GM23338 (cell line): ENCODE measurements at regions not wholly inside any gene's neighbourhood (a gene's known extent, or its start where the extent isn't known, plus 50 kb on each side); places are given as distances from the start of the nearest gene placed in this dataset.

ENCODE experiments used
- ATAC-seq: fragments of 200-7000 bp; cut with Tn5 transposase; 3 replicates; pipeline ENCODE4 v1.9.1; 2020
- DNase-seq: peaks from one replicate; pipeline ENCODE4 v3.0.0-alpha.2; 2015; ENCODE audit warnings: low spot score
- H2AFZ ChIP-seq: fragments of 200-600 bp; sonication (generic); 2 replicates; pipeline ENCODE4 v1.8.0; 2016; ENCODE audit warnings: antibody characterized with exemption, mild to moderate bottlenecking, moderate library complexity
- H3F3A ChIP-seq: fragments of 200-600 bp; sonication (generic); replicated peaks from 2 replicates; pipeline ENCODE4 v1.8.0; 2017; ENCODE audit warnings: antibody characterized with exemption, mixed run types, low read depth
- H3K27ac ChIP-seq: fragments of 200-600 bp; sonication (generic); 2 replicates; pipeline ENCODE4 v1.6.1; 2016; ENCODE audit warnings: low read depth
- H3K27me3 ChIP-seq: fragments of 200-600 bp; sonication (generic); 2 replicates; pipeline ENCODE4 v1.8.0; 2016; ENCODE audit warnings: mild to moderate bottlenecking, mixed run types, moderate library complexity; ENCODE audit not compliant: insufficient read depth
- H3K36me3 ChIP-seq: fragments of 200-600 bp; sonication (generic); 2 replicates; pipeline ENCODE4 v1.8.0; 2016; ENCODE audit warnings: mild to moderate bottlenecking; ENCODE audit not compliant: insufficient read depth
- H3K4me1 ChIP-seq: fragments of 200-600 bp; sonication (generic); 2 replicates; pipeline ENCODE4 v1.8.0; 2016; ENCODE audit warnings: mild to moderate bottlenecking, moderate library complexity; ENCODE audit not compliant: insufficient read depth
- H3K4me2 ChIP-seq: fragments of 200-600 bp; sonication (generic); 2 replicates; pipeline ENCODE4 v1.7.1; 2017; ENCODE audit warnings: mixed run types
- H3K4me3 ChIP-seq: fragments of 200-600 bp; sonication (generic); 2 replicates; pipeline ENCODE4 v1.6.1; 2016; ENCODE audit warnings: mixed run types
- H3K79me2 ChIP-seq: fragments of 200-600 bp; sonication (generic); replicated peaks from 2 replicates; pipeline ENCODE4 v1.8.0; 2017; ENCODE audit warnings: mild to moderate bottlenecking; ENCODE audit not compliant: insufficient read depth
- H3K9me2 ChIP-seq: fragments of 200-600 bp; sonication (generic); 2 replicates; pipeline ENCODE4 v1.8.0; 2017; ENCODE audit not compliant: insufficient read depth
- H4K20me1 ChIP-seq: fragments of 200-600 bp; sonication (generic); replicated peaks from 2 replicates; pipeline ENCODE4 v1.8.0; 2017; ENCODE audit warnings: mild to moderate bottlenecking; ENCODE audit not compliant: insufficient read depth
- H3K27ac Mint-ChIP-seq: 2 replicates; pipeline ENCODE4 v1.8.0; 2020; ENCODE audit warnings: inconsistent platforms, mild to moderate bottlenecking, moderate library complexity, mixed read lengths
- H3K27me3 Mint-ChIP-seq: 3 replicates; pipeline ENCODE4 v1.8.0; 2022; ENCODE audit warnings: low read depth, mild to moderate bottlenecking, moderate library complexity, mixed read lengths, inconsistent platforms; ENCODE audit not compliant: insufficient read depth, poor library complexity
- H3K36me3 Mint-ChIP-seq: 3 replicates; pipeline ENCODE4 v1.8.0; 2021; ENCODE audit warnings: low read depth, mild to moderate bottlenecking, inconsistent platforms, moderate library complexity, mixed read lengths
- H3K4me1 Mint-ChIP-seq: 3 replicates; pipeline ENCODE4 v1.8.0; 2020; ENCODE audit warnings: mild to moderate bottlenecking, inconsistent platforms, mixed read lengths
- H3K4me3 Mint-ChIP-seq: 3 replicates; pipeline ENCODE4 v1.8.0; 2021; ENCODE audit warnings: moderate library complexity, mild to moderate bottlenecking, inconsistent platforms, mixed read lengths
- H3K9me3 Mint-ChIP-seq: 3 replicates; pipeline ENCODE4 v1.8.0; 2020; ENCODE audit warnings: moderate library complexity, mild to moderate bottlenecking, inconsistent platforms, mixed read lengths
- EZH2phosphoT487 ChIP-seq: fragments of 200-600 bp; sonication (generic); IDR thresholded peaks from one replicate; pipeline ENCODE4 v1.8.1; 2018; ENCODE audit warnings: antibody characterized with exemption; ENCODE audit not compliant: unreplicated experiment
- JUNB ChIP-seq: IDR thresholded peaks from one replicate; pipeline ENCODE4 v1.6.1; 2016; ENCODE audit warnings: antibody characterized with exemption; ENCODE audit not compliant: unreplicated experiment
- NANOG ChIP-seq: IDR thresholded peaks from 2 replicates; pipeline ENCODE4 v1.6.1; 2016; ENCODE audit warnings: antibody characterized with exemption, borderline replicate concordance
- POLR2AphosphoS5 ChIP-seq: IDR thresholded peaks from 2 replicates; pipeline ENCODE4 v1.6.1; 2016; ENCODE audit warnings: antibody characterized with exemption, low read depth
- ZNF114 ChIP-seq: fragments of 250-450 bp; sonication (Bioruptor Pico); IDR thresholded peaks from 2 replicates; pipeline ENCODE4 v1.5.0; 2020; ENCODE audit warnings: mild to moderate bottlenecking, moderate library complexity
- ZNF331 ChIP-seq: fragments of 250-450 bp; sonication (Bioruptor Pico); IDR thresholded peaks from 2 replicates; pipeline ENCODE4 v1.5.0; 2020; ENCODE audit warnings: low read depth, mild to moderate bottlenecking, moderate library complexity
- TF ChIP-seq, protein P1 (sequence below), 2 experiments: fragments of 200-600 bp in 1 of 2; sonication (generic) in 1 of 2; conservative IDR thresholded peaks; 2 replicates each; pipeline versions ENCODE4 v1.5.1 to v1.6.1; 2016 to 2017; ENCODE audit warnings: antibody characterized with exemption in 2 of 2, low read depth in 2 of 2, mild to moderate bottlenecking in 2 of 2, moderate library complexity in 1 of 2
- TF ChIP-seq, protein P2 (sequence below): IDR thresholded peaks from one replicate; pipeline ENCODE4 v1.6.1; 2018; ENCODE audit warnings: antibody characterized with exemption; ENCODE audit not compliant: unreplicated experiment
- TF ChIP-seq, protein P3 (sequence below): fragments of 250-450 bp; sonication (Bioruptor Pico); IDR thresholded peaks from 2 replicates; pipeline ENCODE4 v1.5.0; 2020; ENCODE audit warnings: mild to moderate bottlenecking, moderate library complexity
- TF ChIP-seq, protein P4 (sequence below): IDR thresholded peaks from 2 replicates; pipeline ENCODE4 v1.6.1; 2016; ENCODE audit warnings: antibody characterized with exemption

DNA sequence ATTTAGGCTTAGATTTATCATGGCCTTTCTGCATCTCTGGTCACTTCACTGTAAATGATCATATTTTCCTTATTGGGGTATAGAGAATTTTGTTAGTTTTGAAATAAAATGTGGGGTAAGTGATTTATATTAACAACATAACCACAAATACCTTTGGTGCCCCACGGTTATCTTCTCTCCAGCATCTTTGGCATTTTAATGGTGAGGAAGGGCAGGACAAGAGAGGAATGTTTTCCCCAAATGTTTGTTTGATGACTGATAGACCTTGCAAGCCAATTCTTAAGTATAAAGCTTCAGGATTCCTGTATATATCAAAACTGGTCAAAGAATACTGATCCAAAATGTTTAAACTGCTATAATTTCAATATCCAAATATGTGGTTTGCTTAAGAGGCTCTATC is 171.6 kb upstream of the SMLR1 start:
- H3K4me3 Mint-ChIP-seq = no peak overlapping the region
- no peak overlapping the region for H3K4me2 ChIP-seq
- H2AFZ ChIP-seq = no peak overlapping the region
- H3K4me3 ChIP-seq = no peak overlapping the region
- peaks cover 15% of the 10 kb centered on the region for H3K9me2 ChIP-seq
- no peaks in the 10 kb centered on the region for H3K9me3 Mint-ChIP-seq
- no peaks in the 10 kb centered on the region for H4K20me1 ChIP-seq
- ATAC-seq (no peak), DNase-seq (no peak)
- H3K27me3 ChIP-seq = no peaks in the 10 kb centered on the region
- H3K36me3 ChIP-seq = no peaks in the 10 kb centered on the region
- no peak for TF ChIP-seq POLR2AphosphoS5
- no peak for TF ChIP-seq NANOG
- TF ChIP-seq ZNF331 (CRISPR knock-in tag) = no peak
- no peaks in the 10 kb centered on the region for H3K27me3 Mint-ChIP-seq
- H3K27ac Mint-ChIP-seq = no peak overlapping the region
- H3K4me1 Mint-ChIP-seq = no peaks in the 10 kb centered on the region
- H3K79me2 ChIP-seq = no peaks in the 10 kb centered on the region
- no peaks in the 10 kb centered on the region for H3F3A ChIP-seq
- H3K27ac ChIP-seq = no peak overlapping the region
- no peaks in the 10 kb centered on the region; the same call in 2 of the 3 replicates for H3K36me3 Mint-ChIP-seq
- no peaks in the 10 kb centered on the region for H3K4me1 ChIP-seq

DNA sequence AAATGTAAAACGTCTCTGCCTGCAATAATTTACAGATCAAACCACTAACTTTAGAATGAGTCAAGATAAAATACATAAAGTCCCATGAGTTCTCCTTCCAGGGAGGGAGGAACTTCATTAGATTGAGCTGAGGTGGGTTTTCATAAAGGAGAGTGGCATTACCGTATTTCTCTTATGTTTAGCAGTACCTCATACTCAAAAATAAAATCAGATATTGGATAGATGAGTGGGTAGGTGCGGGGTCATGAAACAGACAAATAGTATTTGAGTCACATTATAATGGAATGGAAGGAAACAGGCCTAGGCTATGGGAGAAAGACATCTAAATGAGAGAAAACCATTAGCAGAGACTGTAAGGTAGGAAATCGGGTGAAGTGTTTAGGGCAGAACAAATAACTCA is 166.1 kb upstream of the SMLR1 start:
- Histone ChIP-seq H3K9me2 (no peaks in the 10 kb centered on the region), H2AFZ (peak overlapping the region; percentile 40; the same call in 1 of the 2 replicates), H3K4me2 (no peak overlapping the region), H4K20me1 (no peaks in the 10 kb centered on the region), H3K27ac (no peak overlapping the region), H3K79me2 (no peaks in the 10 kb centered on the region), H3K4me1 (no peaks in the 10 kb centered on the region), H3K36me3 (no peaks in the 10 kb centered on the region), H3F3A (no peaks in the 10 kb centered on the region), H3K27me3 (no peaks in the 10 kb centered on the region), H3K4me3 (no peak overlapping the region)
- Mint-ChIP-seq H3K4me3 (no peak overlapping the region), H3K4me1 (no peaks in the 10 kb centered on the region), H3K36me3 (no peaks in the 10 kb centered on the region), H3K9me3 (no peaks in the 10 kb centered on the region), H3K27ac (no peak overlapping the region), H3K27me3 (peaks cover 1% of the 10 kb centered on the region)
- ATAC-seq (no peak), DNase-seq (no peak)
- TF ChIP-seq, protein P1, sequence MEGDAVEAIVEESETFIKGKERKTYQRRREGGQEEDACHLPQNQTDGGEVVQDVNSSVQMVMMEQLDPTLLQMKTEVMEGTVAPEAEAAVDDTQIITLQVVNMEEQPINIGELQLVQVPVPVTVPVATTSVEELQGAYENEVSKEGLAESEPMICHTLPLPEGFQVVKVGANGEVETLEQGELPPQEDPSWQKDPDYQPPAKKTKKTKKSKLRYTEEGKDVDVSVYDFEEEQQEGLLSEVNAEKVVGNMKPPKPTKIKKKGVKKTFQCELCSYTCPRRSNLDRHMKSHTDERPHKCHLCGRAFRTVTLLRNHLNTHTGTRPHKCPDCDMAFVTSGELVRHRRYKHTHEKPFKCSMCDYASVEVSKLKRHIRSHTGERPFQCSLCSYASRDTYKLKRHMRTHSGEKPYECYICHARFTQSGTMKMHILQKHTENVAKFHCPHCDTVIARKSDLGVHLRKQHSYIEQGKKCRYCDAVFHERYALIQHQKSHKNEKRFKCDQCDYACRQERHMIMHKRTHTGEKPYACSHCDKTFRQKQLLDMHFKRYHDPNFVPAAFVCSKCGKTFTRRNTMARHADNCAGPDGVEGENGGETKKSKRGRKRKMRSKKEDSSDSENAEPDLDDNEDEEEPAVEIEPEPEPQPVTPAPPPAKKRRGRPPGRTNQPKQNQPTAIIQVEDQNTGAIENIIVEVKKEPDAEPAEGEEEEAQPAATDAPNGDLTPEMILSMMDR (conservative IDR thresholded peaks at IDR 0.05; ENCODE audit: low read depth in 2 of 2) = no peak
- TF ChIP-seq, protein P2, sequence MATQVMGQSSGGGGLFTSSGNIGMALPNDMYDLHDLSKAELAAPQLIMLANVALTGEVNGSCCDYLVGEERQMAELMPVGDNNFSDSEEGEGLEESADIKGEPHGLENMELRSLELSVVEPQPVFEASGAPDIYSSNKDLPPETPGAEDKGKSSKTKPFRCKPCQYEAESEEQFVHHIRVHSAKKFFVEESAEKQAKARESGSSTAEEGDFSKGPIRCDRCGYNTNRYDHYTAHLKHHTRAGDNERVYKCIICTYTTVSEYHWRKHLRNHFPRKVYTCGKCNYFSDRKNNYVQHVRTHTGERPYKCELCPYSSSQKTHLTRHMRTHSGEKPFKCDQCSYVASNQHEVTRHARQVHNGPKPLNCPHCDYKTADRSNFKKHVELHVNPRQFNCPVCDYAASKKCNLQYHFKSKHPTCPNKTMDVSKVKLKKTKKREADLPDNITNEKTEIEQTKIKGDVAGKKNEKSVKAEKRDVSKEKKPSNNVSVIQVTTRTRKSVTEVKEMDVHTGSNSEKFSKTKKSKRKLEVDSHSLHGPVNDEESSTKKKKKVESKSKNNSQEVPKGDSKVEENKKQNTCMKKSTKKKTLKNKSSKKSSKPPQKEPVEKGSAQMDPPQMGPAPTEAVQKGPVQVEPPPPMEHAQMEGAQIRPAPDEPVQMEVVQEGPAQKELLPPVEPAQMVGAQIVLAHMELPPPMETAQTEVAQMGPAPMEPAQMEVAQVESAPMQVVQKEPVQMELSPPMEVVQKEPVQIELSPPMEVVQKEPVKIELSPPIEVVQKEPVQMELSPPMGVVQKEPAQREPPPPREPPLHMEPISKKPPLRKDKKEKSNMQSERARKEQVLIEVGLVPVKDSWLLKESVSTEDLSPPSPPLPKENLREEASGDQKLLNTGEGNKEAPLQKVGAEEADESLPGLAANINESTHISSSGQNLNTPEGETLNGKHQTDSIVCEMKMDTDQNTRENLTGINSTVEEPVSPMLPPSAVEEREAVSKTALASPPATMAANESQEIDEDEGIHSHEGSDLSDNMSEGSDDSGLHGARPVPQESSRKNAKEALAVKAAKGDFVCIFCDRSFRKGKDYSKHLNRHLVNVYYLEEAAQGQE = no peak
- TF ChIP-seq, protein P3, sequence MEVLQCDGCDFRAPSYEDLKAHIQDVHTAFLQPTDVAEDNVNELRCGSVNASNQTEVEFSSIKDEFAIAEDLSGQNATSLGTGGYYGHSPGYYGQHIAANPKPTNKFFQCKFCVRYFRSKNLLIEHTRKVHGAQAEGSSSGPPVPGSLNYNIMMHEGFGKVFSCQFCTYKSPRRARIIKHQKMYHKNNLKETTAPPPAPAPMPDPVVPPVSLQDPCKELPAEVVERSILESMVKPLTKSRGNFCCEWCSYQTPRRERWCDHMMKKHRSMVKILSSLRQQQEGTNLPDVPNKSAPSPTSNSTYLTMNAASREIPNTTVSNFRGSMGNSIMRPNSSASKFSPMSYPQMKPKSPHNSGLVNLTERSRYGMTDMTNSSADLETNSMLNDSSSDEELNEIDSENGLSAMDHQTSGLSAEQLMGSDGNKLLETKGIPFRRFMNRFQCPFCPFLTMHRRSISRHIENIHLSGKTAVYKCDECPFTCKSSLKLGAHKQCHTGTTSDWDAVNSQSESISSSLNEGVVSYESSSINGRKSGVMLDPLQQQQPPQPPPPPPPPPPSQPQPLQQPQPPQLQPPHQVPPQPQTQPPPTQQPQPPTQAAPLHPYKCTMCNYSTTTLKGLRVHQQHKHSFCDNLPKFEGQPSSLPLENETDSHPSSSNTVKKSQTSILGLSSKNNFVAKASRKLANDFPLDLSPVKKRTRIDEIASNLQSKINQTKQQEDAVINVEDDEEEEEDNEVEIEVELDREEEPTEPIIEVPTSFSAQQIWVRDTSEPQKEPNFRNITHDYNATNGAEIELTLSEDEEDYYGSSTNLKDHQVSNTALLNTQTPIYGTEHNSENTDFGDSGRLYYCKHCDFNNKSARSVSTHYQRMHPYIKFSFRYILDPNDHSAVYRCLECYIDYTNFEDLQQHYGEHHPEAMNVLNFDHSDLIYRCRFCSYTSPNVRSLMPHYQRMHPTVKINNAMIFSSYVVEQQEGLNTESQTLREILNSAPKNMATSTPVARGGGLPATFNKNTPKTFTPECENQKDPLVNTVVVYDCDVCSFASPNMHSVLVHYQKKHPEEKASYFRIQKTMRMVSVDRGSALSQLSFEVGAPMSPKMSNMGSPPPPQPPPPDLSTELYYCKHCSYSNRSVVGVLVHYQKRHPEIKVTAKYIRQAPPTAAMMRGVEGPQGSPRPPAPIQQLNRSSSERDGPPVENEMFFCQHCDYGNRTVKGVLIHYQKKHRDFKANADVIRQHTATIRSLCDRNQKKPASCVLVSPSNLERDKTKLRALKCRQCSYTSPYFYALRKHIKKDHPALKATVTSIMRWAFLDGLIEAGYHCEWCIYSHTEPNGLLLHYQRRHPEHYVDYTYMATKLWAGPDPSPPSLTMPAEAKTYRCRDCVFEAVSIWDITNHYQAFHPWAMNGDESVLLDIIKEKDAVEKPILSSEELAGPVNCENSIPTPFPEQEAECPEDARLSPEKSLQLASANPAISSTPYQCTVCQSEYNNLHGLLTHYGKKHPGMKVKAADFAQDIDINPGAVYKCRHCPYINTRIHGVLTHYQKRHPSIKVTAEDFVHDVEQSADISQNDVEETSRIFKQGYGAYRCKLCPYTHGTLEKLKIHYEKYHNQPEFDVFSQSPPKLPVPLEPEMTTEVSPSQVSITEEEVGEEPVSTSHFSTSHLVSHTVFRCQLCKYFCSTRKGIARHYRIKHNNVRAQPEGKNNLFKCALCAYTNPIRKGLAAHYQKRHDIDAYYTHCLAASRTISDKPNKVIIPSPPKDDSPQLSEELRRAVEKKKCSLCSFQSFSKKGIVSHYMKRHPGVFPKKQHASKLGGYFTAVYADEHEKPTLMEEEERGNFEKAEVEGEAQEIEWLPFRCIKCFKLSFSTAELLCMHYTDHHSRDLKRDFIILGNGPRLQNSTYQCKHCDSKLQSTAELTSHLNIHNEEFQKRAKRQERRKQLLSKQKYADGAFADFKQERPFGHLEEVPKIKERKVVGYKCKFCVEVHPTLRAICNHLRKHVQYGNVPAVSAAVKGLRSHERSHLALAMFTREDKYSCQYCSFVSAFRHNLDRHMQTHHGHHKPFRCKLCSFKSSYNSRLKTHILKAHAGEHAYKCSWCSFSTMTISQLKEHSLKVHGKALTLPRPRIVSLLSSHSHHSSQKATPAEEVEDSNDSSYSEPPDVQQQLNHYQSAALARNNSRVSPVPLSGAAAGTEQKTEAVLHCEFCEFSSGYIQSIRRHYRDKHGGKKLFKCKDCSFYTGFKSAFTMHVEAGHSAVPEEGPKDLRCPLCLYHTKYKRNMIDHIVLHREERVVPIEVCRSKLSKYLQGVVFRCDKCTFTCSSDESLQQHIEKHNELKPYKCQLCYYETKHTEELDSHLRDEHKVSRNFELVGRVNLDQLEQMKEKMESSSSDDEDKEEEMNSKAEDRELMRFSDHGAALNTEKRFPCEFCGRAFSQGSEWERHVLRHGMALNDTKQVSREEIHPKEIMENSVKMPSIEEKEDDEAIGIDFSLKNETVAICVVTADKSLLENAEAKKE (CRISPR knock-in tag) = no peak
- no peak for TF ChIP-seq NANOG
- TF ChIP-seq, protein P4, sequence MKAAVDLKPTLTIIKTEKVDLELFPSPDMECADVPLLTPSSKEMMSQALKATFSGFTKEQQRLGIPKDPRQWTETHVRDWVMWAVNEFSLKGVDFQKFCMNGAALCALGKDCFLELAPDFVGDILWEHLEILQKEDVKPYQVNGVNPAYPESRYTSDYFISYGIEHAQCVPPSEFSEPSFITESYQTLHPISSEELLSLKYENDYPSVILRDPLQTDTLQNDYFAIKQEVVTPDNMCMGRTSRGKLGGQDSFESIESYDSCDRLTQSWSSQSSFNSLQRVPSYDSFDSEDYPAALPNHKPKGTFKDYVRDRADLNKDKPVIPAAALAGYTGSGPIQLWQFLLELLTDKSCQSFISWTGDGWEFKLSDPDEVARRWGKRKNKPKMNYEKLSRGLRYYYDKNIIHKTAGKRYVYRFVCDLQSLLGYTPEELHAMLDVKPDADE = no peak
- no peak for TF ChIP-seq EZH2phosphoT487
- TF ChIP-seq ZNF114 (CRISPR knock-in tag) = no peak
- TF ChIP-seq POLR2AphosphoS5 = no peak
- no peak for TF ChIP-seq ZNF331 (CRISPR knock-in tag)
- TF ChIP-seq JUNB = no peak
